ENCODE measurements at regions not wholly inside any gene's neighbourhood (a gene's known extent, or its start where the extent isn't known, plus 50 kb on each side); places are given as distances from the start of the nearest gene placed in this dataset.

DNA sequence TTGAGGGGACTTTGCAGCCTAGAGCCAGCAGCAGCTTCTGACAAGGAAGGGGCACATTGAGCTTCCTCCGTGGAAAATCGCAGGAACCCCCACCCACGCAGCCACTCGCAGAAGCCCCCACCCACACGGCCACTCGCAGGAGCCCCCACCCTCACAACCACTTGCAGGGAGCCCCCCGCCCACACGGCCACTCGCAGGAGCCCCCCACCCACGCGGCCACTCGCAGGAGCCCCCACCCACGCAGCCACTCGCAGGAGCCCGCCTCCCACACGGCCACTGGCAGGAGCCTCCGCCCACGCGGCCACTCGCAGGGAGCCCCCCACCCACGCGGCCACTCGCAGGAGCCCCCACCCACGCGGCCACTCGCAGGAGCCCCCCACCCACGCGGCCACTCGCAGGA, 228.4 kb upstream of the CDH4 start:
- DNase-seq = no peak
- Mint-ChIP-seq H3K27me3 (ENCODE audit: unreplicated experiment) (peaks cover 2% of the 10 kb centered on the region), H3K27ac (ENCODE audit: unreplicated experiment) (no peak overlapping the region)

DNA sequence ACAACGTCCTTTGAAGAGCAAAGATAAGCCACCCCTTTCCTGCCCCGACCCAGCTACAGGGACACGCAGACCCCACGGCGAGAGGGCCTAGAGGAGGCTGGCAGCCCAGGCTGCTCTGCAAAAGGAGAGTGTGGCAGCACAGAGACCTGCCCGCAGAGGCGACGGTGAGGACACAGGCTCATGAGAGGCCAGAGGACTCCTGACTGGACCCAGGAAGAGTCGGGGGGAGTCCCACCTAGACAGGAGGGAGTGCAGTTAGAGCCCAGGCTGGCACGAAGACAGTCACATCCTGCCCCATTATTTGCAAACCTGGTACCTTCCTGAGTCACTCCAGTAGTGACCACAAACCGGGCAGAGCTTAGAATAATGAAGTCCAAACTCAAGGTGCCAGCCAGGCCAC, 227.7 kb upstream of the CDH4 start:
- H3K9me3 Mint-ChIP-seq (ENCODE audit: unreplicated experiment) = peaks cover 4% of the 10 kb centered on the region
- no peak overlapping the region for H3K4me3 Mint-ChIP-seq (ENCODE audit: unreplicated experiment)
- DNase-seq = no peak
- no peaks in the 10 kb centered on the region for H3K27me3 Mint-ChIP-seq (ENCODE audit: unreplicated experiment)
- TF ChIP-seq, protein P1, sequence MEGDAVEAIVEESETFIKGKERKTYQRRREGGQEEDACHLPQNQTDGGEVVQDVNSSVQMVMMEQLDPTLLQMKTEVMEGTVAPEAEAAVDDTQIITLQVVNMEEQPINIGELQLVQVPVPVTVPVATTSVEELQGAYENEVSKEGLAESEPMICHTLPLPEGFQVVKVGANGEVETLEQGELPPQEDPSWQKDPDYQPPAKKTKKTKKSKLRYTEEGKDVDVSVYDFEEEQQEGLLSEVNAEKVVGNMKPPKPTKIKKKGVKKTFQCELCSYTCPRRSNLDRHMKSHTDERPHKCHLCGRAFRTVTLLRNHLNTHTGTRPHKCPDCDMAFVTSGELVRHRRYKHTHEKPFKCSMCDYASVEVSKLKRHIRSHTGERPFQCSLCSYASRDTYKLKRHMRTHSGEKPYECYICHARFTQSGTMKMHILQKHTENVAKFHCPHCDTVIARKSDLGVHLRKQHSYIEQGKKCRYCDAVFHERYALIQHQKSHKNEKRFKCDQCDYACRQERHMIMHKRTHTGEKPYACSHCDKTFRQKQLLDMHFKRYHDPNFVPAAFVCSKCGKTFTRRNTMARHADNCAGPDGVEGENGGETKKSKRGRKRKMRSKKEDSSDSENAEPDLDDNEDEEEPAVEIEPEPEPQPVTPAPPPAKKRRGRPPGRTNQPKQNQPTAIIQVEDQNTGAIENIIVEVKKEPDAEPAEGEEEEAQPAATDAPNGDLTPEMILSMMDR (IDR thresholded peaks at IDR 0.05; ENCODE audit: partially characterized antibody, unreplicated experiment) = no peak
- H3K27ac Mint-ChIP-seq (ENCODE audit: unreplicated experiment) = no peak overlapping the region
- no peaks in the 10 kb centered on the region for H3K4me1 Mint-ChIP-seq (ENCODE audit: low read depth, unreplicated experiment)
- H3K36me3 Mint-ChIP-seq (ENCODE audit: unreplicated experiment) = no peaks in the 10 kb centered on the region

More for the DNA sequence above, 228.4 kb upstream of the CDH4 start:
- TF ChIP-seq, protein P1 (IDR thresholded peaks at IDR 0.05; ENCODE audit: partially characterized antibody, unreplicated experiment) = no peak
- H3K4me3 Mint-ChIP-seq (ENCODE audit: unreplicated experiment) = no peak overlapping the region
- H3K9me3 Mint-ChIP-seq (ENCODE audit: unreplicated experiment) = peaks cover 8% of the 10 kb centered on the region
- H3K36me3 Mint-ChIP-seq (ENCODE audit: unreplicated experiment) = peaks cover 5% of the 10 kb centered on the region
- no peaks in the 10 kb centered on the region for H3K4me1 Mint-ChIP-seq (ENCODE audit: low read depth, unreplicated experiment)

DNA sequence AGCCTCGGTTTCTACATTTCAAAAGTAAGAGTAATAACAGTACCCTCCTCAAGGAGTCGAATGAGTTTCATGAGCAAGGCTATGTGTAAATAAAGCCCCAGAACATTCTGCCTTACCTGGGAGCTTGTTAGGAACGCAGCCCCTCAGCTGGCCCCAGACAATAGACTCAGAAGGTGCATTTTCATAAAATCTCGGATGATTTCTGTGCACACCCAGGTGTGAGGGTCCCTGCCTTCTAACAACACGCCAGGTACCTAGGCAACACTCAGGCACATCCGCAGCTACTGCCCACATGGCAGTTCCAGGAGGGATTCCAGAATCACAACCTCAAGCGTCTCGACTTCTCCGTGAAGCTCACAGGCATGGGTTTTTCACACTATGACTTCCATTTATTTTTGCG, 226.5 kb upstream of the CDH4 start:
- no peaks in the 10 kb centered on the region for H3K36me3 Mint-ChIP-seq (ENCODE audit: unreplicated experiment)
- H3K9me3 Mint-ChIP-seq (ENCODE audit: unreplicated experiment) = peaks cover 4% of the 10 kb centered on the region
- no peaks in the 10 kb centered on the region for H3K4me1 Mint-ChIP-seq (ENCODE audit: low read depth, unreplicated experiment)
- no peak for DNase-seq
- TF ChIP-seq, protein P1 (IDR thresholded peaks at IDR 0.05; ENCODE audit: partially characterized antibody, unreplicated experiment) = no peak
- no peak overlapping the region for H3K27ac Mint-ChIP-seq (ENCODE audit: unreplicated experiment)
- H3K4me3 Mint-ChIP-seq (ENCODE audit: unreplicated experiment) = no peak overlapping the region
- no peaks in the 10 kb centered on the region for H3K27me3 Mint-ChIP-seq (ENCODE audit: unreplicated experiment)

DNA sequence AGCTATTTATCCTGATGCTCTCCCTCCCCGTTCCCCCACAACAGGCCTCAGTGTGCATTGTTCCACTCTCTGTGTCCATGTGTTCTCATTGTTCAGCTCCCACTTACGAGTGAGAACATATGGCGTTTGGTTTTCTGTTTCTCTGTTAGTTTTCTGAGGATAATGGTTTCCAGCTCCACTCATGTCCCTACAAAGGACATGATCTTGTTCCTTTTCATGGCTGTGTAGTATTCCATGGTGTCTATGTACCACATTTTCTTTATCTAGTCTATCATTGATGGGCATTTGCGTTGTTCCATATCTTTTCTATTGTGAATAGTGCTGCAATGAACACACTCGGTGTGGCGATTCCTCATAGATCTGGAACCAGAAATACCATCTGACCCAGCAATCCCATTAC, 225.9 kb upstream of the CDH4 start:
- Mint-ChIP-seq H3K27ac (ENCODE audit: unreplicated experiment) (no peak overlapping the region), H3K9me3 (ENCODE audit: unreplicated experiment) (peaks cover 4% of the 10 kb centered on the region), H3K36me3 (ENCODE audit: unreplicated experiment) (no peaks in the 10 kb centered on the region), H3K4me1 (ENCODE audit: low read depth, unreplicated experiment) (no peaks in the 10 kb centered on the region), H3K4me3 (ENCODE audit: unreplicated experiment) (no peak overlapping the region), H3K27me3 (ENCODE audit: unreplicated experiment) (no peaks in the 10 kb centered on the region)
- TF ChIP-seq, protein P1 (IDR thresholded peaks at IDR 0.05; ENCODE audit: partially characterized antibody, unreplicated experiment) = no peak
- no peak for DNase-seq

DNA sequence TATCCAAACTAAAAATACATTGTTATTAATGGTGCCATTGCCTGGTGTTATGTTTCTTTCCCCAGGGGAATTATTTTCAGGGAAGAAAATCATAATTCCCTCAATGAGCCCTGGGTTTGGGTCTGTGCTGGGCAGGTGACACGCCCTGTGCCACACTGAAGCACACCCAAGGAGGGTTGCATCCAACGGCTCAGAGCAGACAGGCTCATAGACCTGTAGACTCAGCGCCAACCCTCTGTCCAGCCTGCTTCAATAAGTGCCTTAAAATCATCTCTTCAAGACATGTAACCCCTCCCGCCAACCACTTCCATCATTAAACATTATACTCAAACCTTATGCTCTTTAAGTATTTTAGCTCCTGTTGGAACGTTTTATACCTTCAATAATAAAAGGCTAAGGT, 225.3 kb upstream of the CDH4 start:
- DNase-seq = no peak
- Mint-ChIP-seq H3K4me3 (ENCODE audit: unreplicated experiment) (no peak overlapping the region), H3K27me3 (ENCODE audit: unreplicated experiment) (no peaks in the 10 kb centered on the region), H3K4me1 (ENCODE audit: low read depth, unreplicated experiment) (no peaks in the 10 kb centered on the region), H3K27ac (ENCODE audit: unreplicated experiment) (no peak overlapping the region), H3K9me3 (ENCODE audit: unreplicated experiment) (peaks cover 4% of the 10 kb centered on the region), H3K36me3 (ENCODE audit: unreplicated experiment) (no peaks in the 10 kb centered on the region)
- TF ChIP-seq, protein P1 (IDR thresholded peaks at IDR 0.05; ENCODE audit: partially characterized antibody, unreplicated experiment) = no peak
